ENCODE measurements at regions not wholly inside any gene's neighbourhood (a gene's known extent, or its start where the extent isn't known, plus 50 kb on each side); places are given as distances from the start of the nearest gene placed in this dataset.

DNA sequence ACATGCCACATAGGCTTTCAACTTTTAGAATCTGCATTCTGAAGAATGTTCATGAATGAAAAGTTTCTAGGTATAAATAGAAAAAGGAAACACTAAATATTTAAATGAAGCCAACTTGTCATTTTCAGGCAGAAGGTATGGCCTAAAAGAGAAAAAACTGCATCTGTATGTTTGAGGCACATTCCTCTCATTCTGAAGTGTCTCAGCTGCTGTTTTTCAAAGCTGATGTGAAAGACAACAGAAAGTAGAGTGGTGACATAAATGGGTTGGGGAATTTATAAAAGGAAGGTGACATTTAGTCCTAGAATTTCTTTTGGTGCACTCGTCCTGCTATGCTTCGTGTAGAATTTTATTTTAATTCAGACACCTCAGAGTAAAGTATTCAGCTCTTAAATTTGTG lies 539.6 kb upstream of the SLITRK5 start:
- no peak for DNase-seq (ENCODE audit: extremely low read depth, low read depth)

DNA sequence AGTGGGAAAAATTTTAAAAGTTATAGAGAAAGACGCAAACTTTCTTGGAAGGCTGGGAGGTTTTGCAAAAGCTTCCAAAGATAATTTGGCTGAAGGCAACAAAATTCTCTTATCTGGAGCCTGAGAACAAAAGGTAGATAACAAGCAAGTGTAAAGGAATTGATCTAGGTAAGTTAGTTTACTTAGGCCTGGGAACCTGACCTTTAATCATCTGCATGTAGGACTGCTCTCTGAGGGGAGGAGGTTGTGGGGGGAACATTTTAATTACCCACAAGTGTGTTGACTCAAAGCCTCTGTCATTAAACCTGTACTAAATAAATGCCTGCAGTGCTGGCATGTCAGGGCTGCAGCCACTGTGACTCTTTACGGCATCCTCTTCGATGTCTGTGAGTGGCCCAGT lies 532.3 kb upstream of the SLITRK5 start:
- TF ChIP-seq, protein P1, sequence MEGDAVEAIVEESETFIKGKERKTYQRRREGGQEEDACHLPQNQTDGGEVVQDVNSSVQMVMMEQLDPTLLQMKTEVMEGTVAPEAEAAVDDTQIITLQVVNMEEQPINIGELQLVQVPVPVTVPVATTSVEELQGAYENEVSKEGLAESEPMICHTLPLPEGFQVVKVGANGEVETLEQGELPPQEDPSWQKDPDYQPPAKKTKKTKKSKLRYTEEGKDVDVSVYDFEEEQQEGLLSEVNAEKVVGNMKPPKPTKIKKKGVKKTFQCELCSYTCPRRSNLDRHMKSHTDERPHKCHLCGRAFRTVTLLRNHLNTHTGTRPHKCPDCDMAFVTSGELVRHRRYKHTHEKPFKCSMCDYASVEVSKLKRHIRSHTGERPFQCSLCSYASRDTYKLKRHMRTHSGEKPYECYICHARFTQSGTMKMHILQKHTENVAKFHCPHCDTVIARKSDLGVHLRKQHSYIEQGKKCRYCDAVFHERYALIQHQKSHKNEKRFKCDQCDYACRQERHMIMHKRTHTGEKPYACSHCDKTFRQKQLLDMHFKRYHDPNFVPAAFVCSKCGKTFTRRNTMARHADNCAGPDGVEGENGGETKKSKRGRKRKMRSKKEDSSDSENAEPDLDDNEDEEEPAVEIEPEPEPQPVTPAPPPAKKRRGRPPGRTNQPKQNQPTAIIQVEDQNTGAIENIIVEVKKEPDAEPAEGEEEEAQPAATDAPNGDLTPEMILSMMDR (IDR thresholded peaks at IDR 0.05; ENCODE audit: low read depth, low read length), result no peak
- DNase-seq (ENCODE audit: extremely low read depth, low read depth), result no peak

More for the DNA sequence above, 539.6 kb upstream of the SLITRK5 start:
- TF ChIP-seq, protein P1 (IDR thresholded peaks at IDR 0.05; ENCODE audit: low read depth, low read length), result no peak

DNA sequence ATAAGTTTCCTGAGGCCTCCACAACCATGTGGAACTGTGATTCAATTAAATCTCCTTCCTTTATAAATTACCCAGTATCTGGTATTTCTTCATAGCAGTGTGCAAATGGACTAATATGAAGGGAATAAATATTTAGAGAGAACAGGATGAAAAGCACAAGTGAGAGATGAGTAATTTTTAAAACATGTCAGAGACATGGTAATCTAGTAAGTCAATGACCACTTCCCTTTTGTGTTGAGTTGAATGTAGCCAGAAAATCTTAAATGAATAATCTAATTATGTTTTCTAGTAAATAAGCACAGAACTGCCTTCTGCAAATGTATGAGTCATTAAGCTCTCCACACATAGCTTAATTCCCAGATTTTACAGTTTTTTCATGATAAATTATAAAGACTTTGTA lies 524.1 kb upstream of the SLITRK5 start:
- TF ChIP-seq, protein P1 (IDR thresholded peaks at IDR 0.05; ENCODE audit: low read depth, low read length), result no peak
- peak; percentile 12 for DNase-seq (ENCODE audit: extremely low read depth, low read depth)

DNA sequence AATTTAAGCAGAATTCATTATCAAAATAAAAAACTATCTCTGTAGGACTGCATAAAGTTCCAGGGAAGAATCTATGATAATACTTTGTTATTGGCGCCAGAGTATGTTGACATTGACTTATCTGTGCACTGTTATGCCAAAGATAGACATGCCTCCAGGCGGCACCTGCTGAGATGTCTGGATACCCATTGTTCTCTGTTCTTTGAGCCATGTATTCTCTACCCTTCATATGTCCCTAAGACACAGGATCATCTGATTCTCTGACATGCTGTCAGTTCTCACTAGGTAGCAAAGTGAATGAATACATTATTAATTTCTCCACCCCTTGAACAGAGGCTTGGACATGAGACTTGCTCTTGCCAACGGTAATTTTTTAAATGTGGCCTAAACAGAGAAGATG lies 517.8 kb upstream of the SLITRK5 start:
- TF ChIP-seq, protein P1 (IDR thresholded peaks at IDR 0.05; ENCODE audit: low read depth, low read length), result no peak
- no peak for DNase-seq (ENCODE audit: extremely low read depth, low read depth)

DNA sequence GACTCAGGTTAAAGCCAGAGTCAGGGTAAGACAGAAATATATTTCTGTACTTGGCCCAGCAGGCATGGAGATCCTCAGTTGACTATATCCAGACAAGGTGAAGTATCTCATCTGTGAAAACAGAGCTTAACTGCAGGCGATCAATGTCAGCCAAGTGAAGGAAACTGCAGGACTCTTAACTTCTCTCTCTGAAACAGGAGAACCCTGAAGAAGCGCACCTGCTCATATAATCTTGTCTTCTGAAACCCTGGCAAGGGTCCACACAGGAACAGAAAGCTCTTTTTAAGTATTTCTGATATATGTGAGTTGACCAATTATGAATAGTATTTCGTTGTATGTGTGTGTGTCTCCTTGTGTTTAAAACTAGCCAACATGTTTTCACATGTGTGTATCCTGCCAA lies 504.8 kb upstream of the SLITRK5 start:
- no peak for DNase-seq (ENCODE audit: extremely low read depth, low read depth)

DNA sequence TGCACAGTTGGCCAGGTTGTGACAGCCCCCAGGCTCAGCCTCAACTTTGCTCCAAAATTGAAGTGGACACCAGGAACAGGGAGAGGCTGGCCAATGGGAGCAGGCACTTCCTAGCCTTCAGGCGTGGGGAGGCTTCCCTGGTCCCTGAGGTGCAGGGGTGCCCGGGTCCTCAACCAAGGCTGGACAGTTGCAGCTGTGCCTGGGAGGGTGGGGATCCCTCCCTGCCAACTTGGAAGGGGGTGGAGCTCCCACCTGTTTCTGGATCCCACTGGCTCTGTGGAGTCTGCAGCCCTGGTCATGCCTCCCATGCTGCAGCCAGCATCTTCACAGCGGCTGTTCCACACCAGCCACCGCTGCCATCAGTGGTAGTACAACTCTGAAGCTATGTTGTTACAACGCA lies 502.8 kb upstream of the SLITRK5 start:
- TF ChIP-seq, protein P1 (IDR thresholded peaks at IDR 0.05; ENCODE audit: low read depth, low read length), result no peak
- no peak for DNase-seq (ENCODE audit: extremely low read depth, low read depth)

More for the DNA sequence above, 504.8 kb upstream of the SLITRK5 start:
- TF ChIP-seq, protein P1 (IDR thresholded peaks at IDR 0.05; ENCODE audit: low read depth, low read length), result no peak

DNA sequence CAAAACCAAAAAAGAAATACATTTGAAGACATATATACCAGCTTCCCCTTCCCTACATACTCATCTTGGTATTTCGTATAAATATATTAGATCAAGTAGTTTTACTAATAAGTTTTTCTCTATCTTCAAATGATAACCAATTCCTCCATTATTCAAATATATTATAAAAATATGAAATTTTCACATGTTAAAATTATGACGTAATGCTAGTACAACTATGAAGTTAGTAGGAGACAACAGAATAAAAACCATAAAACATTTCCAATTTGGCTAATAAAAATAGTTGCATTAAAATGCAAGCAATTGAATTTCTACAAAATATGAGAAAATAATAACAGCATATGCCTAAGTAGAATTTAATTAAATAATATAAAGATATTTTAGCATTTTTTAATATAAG lies 501.8 kb upstream of the SLITRK5 start:
- TF ChIP-seq, protein P1 (IDR thresholded peaks at IDR 0.05; ENCODE audit: low read depth, low read length), result no peak
- no peak for DNase-seq (ENCODE audit: extremely low read depth, low read depth)

Data from AG09319 (cell line).